ENCODE measurements at regions not wholly inside any gene's neighbourhood (a gene's known extent, or its start where the extent isn't known, plus 50 kb on each side); places are given as distances from the start of the nearest gene placed in this dataset.

DNA sequence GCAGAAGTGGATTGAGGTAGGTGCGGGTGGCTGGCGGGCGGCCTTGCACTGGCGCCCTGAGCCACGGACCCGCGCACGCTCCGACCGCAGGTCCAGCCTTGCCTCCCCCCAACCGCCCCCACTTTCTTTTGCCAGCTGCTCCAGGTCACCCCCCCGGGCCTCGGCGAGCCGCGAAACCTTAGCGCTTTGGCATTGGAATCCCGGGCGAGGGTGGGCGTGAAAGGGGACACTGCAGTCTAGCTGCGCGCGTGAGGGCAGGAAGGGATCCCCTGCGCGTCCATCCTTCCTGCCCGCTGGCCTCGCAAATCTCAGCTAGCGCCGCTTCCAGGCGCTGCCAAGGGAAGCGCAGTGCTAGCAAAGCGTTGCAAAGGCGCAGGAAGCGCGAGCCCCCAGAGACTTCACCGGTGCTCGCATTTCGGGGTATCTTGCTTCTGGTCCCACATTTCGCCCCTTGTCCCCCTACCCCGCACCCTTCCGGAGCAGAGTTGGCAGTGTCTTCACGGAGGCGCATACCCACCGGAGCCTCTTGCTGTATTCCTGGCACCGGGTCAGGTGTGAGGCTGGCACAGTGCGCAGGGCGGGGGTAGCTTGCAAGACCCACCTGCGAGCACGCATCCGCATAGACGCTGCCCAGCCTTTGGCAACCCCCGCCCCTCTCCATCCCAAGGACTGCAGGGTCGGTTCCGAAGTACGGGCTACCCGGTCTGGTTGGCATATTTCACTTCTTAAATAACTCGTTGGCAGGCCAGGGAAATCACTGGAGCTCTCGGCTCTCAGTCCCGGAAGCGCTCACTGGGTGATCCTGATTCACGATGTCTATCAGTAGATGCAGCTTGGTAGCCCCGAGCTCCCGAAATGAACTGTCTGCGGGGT, 104.4 kb downstream of the UCHL1 start:
- BruUV-seq (replicated peaks): no TSS peak
- Histone ChIP-seq H3K9ac (ENCODE audit: control insufficient read depth, insufficient read depth, low read length) (no peak overlapping the region), H4K20me1 (ENCODE audit: control insufficient read depth, insufficient read depth) (no peaks in the 10 kb centered on the region), H3K4me3 (no peak overlapping the region), H3K27ac (ENCODE audit: control insufficient read depth, insufficient read depth) (no peak overlapping the region), H3K79me2 (ENCODE audit: control insufficient read depth, insufficient read depth, low read length) (no peaks in the 10 kb centered on the region), H3K4me2 (ENCODE audit: control insufficient read depth, insufficient read depth) (no peak overlapping the region), H3K27me3 (replicated peaks in 1 of 2; ENCODE audit: control insufficient read depth in 2 of 2, insufficient read depth in 2 of 2, low read length in 1 of 2) (peaks cover 11% of the 10 kb centered on the region in 2 experiments), H3K36me3 (ENCODE audit: control insufficient read depth in 2 of 2, insufficient read depth in 2 of 2, low read length in 1 of 2) (no peaks in the 10 kb centered on the region), H2AFZ (ENCODE audit: control insufficient read depth, low read depth, low read length) (no peak overlapping the region), H3K9me3 (replicated peaks; ENCODE audit: control insufficient read depth, insufficient read depth, low read length) (no peaks in the 10 kb centered on the region; the same call in 2 of the 3 replicates), H3K4me1 (ENCODE audit: control insufficient read depth, insufficient read depth, low read length) (no peaks in the 10 kb centered on the region)
- no peak for DNase-seq (ENCODE audit: low read depth, low spot score)
- intact Hi-C loops (cut with micrococcal nuclease; ENCODE audit: unreplicated experiment): no loop called here
- ChIA-PET CTCF (no interaction called here), SMC1A (ENCODE audit: uncharacterized antibody, unreplicated experiment) (interaction anchor here (1.1 kb wide), 1 partner anchor 138 kb away, joined by 3 read pairs; no protein-coding TSS in a partner anchor), POLR2A (no interaction called here), RAD21 (ENCODE audit: unreplicated experiment) (no interaction called here)
- no peak for ATAC-seq
- TF ChIP-seq NRF1 (conservative IDR thresholded peaks at IDR 0.05; ENCODE audit: low read depth, low read length) (no peak), ATF7 (IDR thresholded peaks at IDR 0.05; ENCODE audit: low read depth) (no peak), RUNX3 (IDR thresholded peaks at IDR 0.05; ENCODE audit: low read length) (no peak), SUZ12 (IDR thresholded peaks at IDR 0.05; ENCODE audit: unreplicated experiment) (peak; percentile 85), IRF4 (IDR thresholded peaks at IDR 0.05; ENCODE audit: low read depth, low read length) (no peak), ZNF274 (IDR thresholded peaks at IDR 0.05; ENCODE audit: insufficient read depth, insufficient read length) (no peak), FOXM1 (IDR thresholded peaks at IDR 0.05; ENCODE audit: low read depth, low read length) (no peak)
- 18% methylated on average over 60 of the region's 64 CpGs for WGBS (ENCODE audit: insufficient coverage, insufficient replicate concordance, low lambda C conversion rate, missing lambda C conversion rate)
- in situ Hi-C loops (cut with MboI): no loop called here
- FAIRE-seq: no peak
